ENCODE measurements at regions not wholly inside any gene's neighbourhood (a gene's known extent, or its start where the extent isn't known, plus 50 kb on each side); places are given as distances from the start of the nearest gene placed in this dataset.
"Not testable (repeated sequence)": the region's sequence is repeated elsewhere in the genome, so short reads cannot be mapped to it uniquely, and the experiment has no call there.

GRCh38 chr7:108920490-108920889 lies 350.8 kb downstream of the DNAJB9 start:
- Histone ChIP-seq H3K4me2 (ENCODE audit: extremely low read depth, insufficient read depth, low read length) (no peak overlapping the region), H3K4me1 (ENCODE audit: control insufficient read depth, extremely low read depth, insufficient read depth, low read length) (no peaks in the 10 kb centered on the region), H3K9me3 (ENCODE audit: control insufficient read depth, insufficient read depth, low read depth, low read length) (no peaks in the 10 kb centered on the region), H3K79me2 (ENCODE audit: control insufficient read depth, insufficient read depth, low read length) (no peaks in the 10 kb centered on the region), H3K27ac (ENCODE audit: insufficient read depth, low read length) (no peak overlapping the region), H2AFZ (ENCODE audit: low read length) (no peak overlapping the region), H3K4me3 (replicated peaks in 1 of 4; ENCODE audit: control extremely low read depth in 1 of 4, insufficient read depth in 1 of 4, low read depth in 3 of 4, low read length in 4 of 4) (no peak overlapping the region), H4K20me1 (ENCODE audit: control insufficient read depth, extremely low read depth, insufficient read depth, low read length) (no peaks in the 10 kb centered on the region), H3K9ac (ENCODE audit: insufficient read depth, low read length) (no peak overlapping the region), H3K27me3 (ENCODE audit: control insufficient read depth, insufficient read depth, low read length) (no peaks in the 10 kb centered on the region), H3K36me3 (ENCODE audit: control insufficient read depth, insufficient read depth, low read length) (no peaks in the 10 kb centered on the region)
- TF ChIP-seq, protein P1, sequence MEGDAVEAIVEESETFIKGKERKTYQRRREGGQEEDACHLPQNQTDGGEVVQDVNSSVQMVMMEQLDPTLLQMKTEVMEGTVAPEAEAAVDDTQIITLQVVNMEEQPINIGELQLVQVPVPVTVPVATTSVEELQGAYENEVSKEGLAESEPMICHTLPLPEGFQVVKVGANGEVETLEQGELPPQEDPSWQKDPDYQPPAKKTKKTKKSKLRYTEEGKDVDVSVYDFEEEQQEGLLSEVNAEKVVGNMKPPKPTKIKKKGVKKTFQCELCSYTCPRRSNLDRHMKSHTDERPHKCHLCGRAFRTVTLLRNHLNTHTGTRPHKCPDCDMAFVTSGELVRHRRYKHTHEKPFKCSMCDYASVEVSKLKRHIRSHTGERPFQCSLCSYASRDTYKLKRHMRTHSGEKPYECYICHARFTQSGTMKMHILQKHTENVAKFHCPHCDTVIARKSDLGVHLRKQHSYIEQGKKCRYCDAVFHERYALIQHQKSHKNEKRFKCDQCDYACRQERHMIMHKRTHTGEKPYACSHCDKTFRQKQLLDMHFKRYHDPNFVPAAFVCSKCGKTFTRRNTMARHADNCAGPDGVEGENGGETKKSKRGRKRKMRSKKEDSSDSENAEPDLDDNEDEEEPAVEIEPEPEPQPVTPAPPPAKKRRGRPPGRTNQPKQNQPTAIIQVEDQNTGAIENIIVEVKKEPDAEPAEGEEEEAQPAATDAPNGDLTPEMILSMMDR (conservative IDR thresholded peaks at IDR 0.05 in 1 of 2, IDR thresholded peaks at IDR 0.05 in 1 of 2; ENCODE audit: low read depth in 1 of 2, low read length in 2 of 2) = no peak
- no peak for TF ChIP-seq EZH2 (IDR thresholded peaks at IDR 0.05; ENCODE audit: low read length, missing control alignments)
- no peak for DNase-seq (ENCODE audit: low read depth in 2 of 2)

GRCh38 chr7:108943048-108943447 lies 373.4 kb downstream of the DNAJB9 start:
- H4K20me1 ChIP-seq (ENCODE audit: control insufficient read depth, extremely low read depth, insufficient read depth, low read length); H3K79me2 ChIP-seq (ENCODE audit: control insufficient read depth, insufficient read depth, low read length); H3K27me3 ChIP-seq (ENCODE audit: control insufficient read depth, insufficient read depth, low read length); H2AFZ ChIP-seq (ENCODE audit: low read length); H3K9ac ChIP-seq (ENCODE audit: insufficient read depth, low read length); H3K9me3 ChIP-seq (ENCODE audit: control insufficient read depth, insufficient read depth, low read depth, low read length); H3K4me2 ChIP-seq (ENCODE audit: extremely low read depth, insufficient read depth, low read length); H3K27ac ChIP-seq (ENCODE audit: insufficient read depth, low read length); DNase-seq (ENCODE audit: low read depth in 2 of 2); H3K4me1 ChIP-seq (ENCODE audit: control insufficient read depth, extremely low read depth, insufficient read depth, low read length); H3K4me3 ChIP-seq (replicated peaks in 1 of 4; ENCODE audit: control extremely low read depth in 1 of 4, insufficient read depth in 1 of 4, low read depth in 3 of 4, low read length in 4 of 4); H3K36me3 ChIP-seq (ENCODE audit: control insufficient read depth, insufficient read depth, low read length): not testable (repeated sequence)

GRCh38 chr7:108947526-108947925 lies 377.9 kb downstream of the DNAJB9 start:
- no peaks in the 10 kb centered on the region for H3K9me3 ChIP-seq (ENCODE audit: control insufficient read depth, insufficient read depth, low read depth, low read length)
- no peak overlapping the region for H2AFZ ChIP-seq (ENCODE audit: low read length)
- no peak for DNase-seq (ENCODE audit: low read depth in 2 of 2)
- H4K20me1 ChIP-seq (ENCODE audit: control insufficient read depth, extremely low read depth, insufficient read depth, low read length) = no peaks in the 10 kb centered on the region
- no peak for TF ChIP-seq EZH2 (IDR thresholded peaks at IDR 0.05; ENCODE audit: low read length, missing control alignments)
- TF ChIP-seq, protein P1 (conservative IDR thresholded peaks at IDR 0.05 in 1 of 2, IDR thresholded peaks at IDR 0.05 in 1 of 2; ENCODE audit: low read depth in 1 of 2, low read length in 2 of 2) = no peak
- no peaks in the 10 kb centered on the region for H3K79me2 ChIP-seq (ENCODE audit: control insufficient read depth, insufficient read depth, low read length)
- H3K27me3 ChIP-seq (ENCODE audit: control insufficient read depth, insufficient read depth, low read length) = no peaks in the 10 kb centered on the region
- H3K27ac ChIP-seq (ENCODE audit: insufficient read depth, low read length) = no peak overlapping the region
- H3K9ac ChIP-seq (ENCODE audit: insufficient read depth, low read length) = no peak overlapping the region
- no peaks in the 10 kb centered on the region for H3K4me1 ChIP-seq (ENCODE audit: control insufficient read depth, extremely low read depth, insufficient read depth, low read length)
- H3K36me3 ChIP-seq (ENCODE audit: control insufficient read depth, insufficient read depth, low read length) = no peaks in the 10 kb centered on the region
- no peak overlapping the region for H3K4me2 ChIP-seq (ENCODE audit: extremely low read depth, insufficient read depth, low read length)
- no peak overlapping the region for H3K4me3 ChIP-seq (replicated peaks in 1 of 4; ENCODE audit: control extremely low read depth in 1 of 4, insufficient read depth in 1 of 4, low read depth in 3 of 4, low read length in 4 of 4)

All from fibroblast of lung (primary cell).